Skeletal muscle cell (primary cell): ENCODE measurements at regions not wholly inside any gene's neighbourhood (a gene's known extent, or its start where the extent isn't known, plus 50 kb on each side); places are given as distances from the start of the nearest gene placed in this dataset.
"Not testable (repeated sequence)": the region's sequence is repeated elsewhere in the genome, so short reads cannot be mapped to it uniquely, and the experiment has no call there.

ENCODE experiments used
- DNase-seq: peaks from one replicate; pipeline ENCODE4 v3.0.0-alpha.2; 2010; ENCODE audit warnings: low read depth
- H3K4me3 ChIP-seq: 2 replicates; pipeline ENCODE4 v1.5.1; 2011; ENCODE audit warnings: low read depth, mild to moderate bottlenecking, control low read depth, low read length, moderate library complexity

GRCh38 chr1:4124631-4125145 lies 224.6 kb upstream of the C1orf174 start:
- no peak overlapping the region for H3K4me3 ChIP-seq
- no peak for DNase-seq

GRCh38 chr1:4126251-4126650 lies 226.2 kb upstream of the C1orf174 start:
- no peak for DNase-seq
- no peak overlapping the region for H3K4me3 ChIP-seq

- no peak for DNase-seq
- no peak overlapping the region for H3K4me3 ChIP-seq
These were observed 226.9 kb upstream of the C1orf174 start for GRCh38 chr1:4126731-4127591.

- no peak for DNase-seq
- no peak overlapping the region for H3K4me3 ChIP-seq
These were observed 227.6 kb upstream of the C1orf174 start for GRCh38 chr1:4127592-4128140.

- no peak overlapping the region for H3K4me3 ChIP-seq
- DNase-seq: no peak
These were observed 228.5 kb upstream of the C1orf174 start for GRCh38 chr1:4128616-4129015.

- no peak overlapping the region for H3K4me3 ChIP-seq
- DNase-seq: no peak
These were observed 229.6 kb upstream of the C1orf174 start for GRCh38 chr1:4129693-4130092.

DNA sequence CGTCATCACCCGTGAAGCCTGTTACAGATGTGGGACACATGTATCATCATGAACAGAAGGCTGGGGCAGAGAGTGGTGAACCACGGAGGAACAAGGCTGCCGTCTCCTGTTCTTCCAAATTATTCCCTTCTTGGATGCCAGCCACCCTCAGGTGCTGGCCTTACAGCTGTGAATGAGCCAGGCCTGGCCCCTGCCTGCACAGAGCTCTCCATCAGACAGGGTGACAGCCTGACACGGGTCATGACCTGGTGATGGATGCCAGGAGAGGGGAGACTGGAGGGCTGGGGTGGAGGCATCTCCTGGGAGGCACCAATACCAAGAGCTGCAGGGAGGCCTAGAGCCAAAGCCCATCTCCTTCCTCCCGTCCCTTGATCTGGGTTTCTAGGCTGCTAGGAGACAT lies 230.0 kb upstream of the C1orf174 start:
- H3K4me3 ChIP-seq: no peak overlapping the region
- no peak for DNase-seq

- no peak overlapping the region for H3K4me3 ChIP-seq
- DNase-seq: no peak
These were observed 231.7 kb upstream of the C1orf174 start for GRCh38 chr1:4131734-4132133.

DNA sequence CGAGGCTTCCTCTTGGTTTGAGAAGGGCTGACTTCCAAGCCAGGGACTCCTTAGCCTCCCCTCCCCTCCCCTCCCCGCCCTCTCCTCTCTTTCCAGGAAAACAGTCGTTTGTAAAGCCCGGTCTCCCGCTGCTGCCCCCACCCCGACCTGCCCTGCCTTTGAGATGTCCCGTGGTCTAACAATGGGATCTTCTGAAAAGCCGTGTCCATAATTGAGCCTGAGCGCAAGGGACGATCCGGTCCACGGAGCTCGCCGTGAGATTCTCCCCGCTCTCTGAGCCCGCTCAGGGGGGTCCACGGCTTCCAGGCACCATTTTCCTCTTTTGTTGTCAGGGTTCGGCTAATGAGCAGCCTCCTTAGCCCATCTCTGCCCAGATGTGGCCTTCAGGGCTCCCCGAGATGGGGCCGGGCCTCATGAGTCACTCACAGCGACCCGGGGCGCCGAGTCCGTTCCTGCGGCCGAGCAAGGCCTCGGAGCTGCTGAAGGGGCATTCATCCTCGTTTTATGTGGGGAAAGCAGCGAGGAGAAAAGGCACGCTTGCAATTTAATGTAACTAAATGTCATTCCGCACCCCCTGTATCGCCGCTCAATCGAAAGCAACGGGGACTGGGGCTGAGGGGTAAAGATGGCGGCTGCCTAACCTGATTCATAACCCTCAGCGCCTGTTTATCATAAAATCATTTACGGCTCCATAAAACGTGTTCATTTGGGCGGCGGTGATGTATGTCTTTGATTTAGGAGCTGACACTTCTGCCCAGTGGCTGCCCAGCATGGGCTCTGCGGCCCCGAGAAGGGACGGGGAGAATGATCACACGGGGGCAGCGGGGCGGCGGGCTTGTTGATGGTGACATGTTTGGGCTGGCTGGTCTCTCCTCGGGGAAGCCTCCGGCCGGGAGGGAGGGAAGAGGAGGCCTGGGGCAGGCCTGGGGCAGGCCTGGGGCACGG lies 232.6 kb upstream of the C1orf174 start:
- no peak overlapping the region for H3K4me3 ChIP-seq
- no peak for DNase-seq

GRCh38 chr1:4133297-4133938 lies 233.3 kb upstream of the C1orf174 start:
- no peak overlapping the region for H3K4me3 ChIP-seq
- no peak for DNase-seq

GRCh38 chr1:4133939-4134321 lies 233.9 kb upstream of the C1orf174 start:
- no peak for DNase-seq
- no peak overlapping the region for H3K4me3 ChIP-seq

GRCh38 chr1:4135853-4136252 lies 235.8 kb upstream of the C1orf174 start:
- DNase-seq: not testable (repeated sequence)

GRCh38 chr1:4137621-4138415 lies 237.7 kb upstream of the C1orf174 start:
- DNase-seq: no peak
- no peak overlapping the region for H3K4me3 ChIP-seq

More at GRCh38 chr1:4135853-4136252, 235.8 kb upstream of the C1orf174 start:
- H3K4me3 ChIP-seq: not testable (repeated sequence)

GRCh38 chr1:4139646-4140045 lies 239.6 kb upstream of the C1orf174 start:
- H3K4me3 ChIP-seq: no peak overlapping the region
- DNase-seq: no peak

GRCh38 chr1:4140241-4140640 lies 240.2 kb upstream of the C1orf174 start:
- DNase-seq: no peak
- H3K4me3 ChIP-seq: no peak overlapping the region

- no peak overlapping the region for H3K4me3 ChIP-seq
- DNase-seq: no peak
These were observed 240.7 kb upstream of the C1orf174 start for GRCh38 chr1:4140821-4141220.

DNA sequence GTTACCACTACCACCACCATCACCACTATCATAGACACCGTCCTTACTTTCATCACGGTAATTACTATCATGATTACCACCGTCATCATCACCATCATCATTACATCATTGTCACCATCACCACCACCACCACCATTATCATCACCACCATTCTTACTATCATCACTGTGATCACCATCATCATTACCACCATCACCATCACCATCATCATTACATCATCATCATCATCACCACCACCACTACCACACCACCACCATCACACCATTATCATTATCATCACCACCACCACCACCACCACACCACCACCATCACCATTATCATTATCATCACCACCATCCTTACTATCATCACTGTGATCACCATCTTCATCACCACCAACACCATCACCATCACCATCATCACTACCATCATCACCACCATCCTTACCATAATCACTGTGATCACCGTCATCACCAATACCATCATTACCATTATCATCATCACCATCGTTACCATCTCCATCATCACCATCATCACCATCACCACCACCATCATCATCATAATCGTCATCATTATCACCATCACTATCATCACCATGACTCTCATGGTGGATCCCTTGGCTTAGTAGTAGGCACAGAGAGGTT lies 244.4 kb upstream of the C1orf174 start:
- DNase-seq: no peak
- no peak overlapping the region for H3K4me3 ChIP-seq

- DNase-seq: no peak
- H3K4me3 ChIP-seq: no peak overlapping the region
These were observed 246.0 kb upstream of the C1orf174 start for GRCh38 chr1:4146101-4146500.
